ENCODE measurements at regions not wholly inside any gene's neighbourhood (a gene's known extent, or its start where the extent isn't known, plus 50 kb on each side); places are given as distances from the start of the nearest gene placed in this dataset.
A peak's percentile ranks its signal among the peaks of the same experiment; 100 is the strongest.

GRCh38 chr6:121499666-121500065 is 64.2 kb downstream of the GJA1 start:
- no peak for ATAC-seq

- ATAC-seq, result no peak
Observed at GRCh38 chr6:121503589-121503991, 68.1 kb downstream of the GJA1 start.

GRCh38 chr6:121504227-121504626 is 68.8 kb downstream of the GJA1 start:
- peak; percentile 97 for ATAC-seq

- peak; percentile 65 for ATAC-seq
Observed at GRCh38 chr6:121505284-121505683, 69.8 kb downstream of the GJA1 start.

- ATAC-seq, result no peak
Observed at GRCh38 chr6:121506761-121507754, 71.6 kb downstream of the GJA1 start.

- no peak for ATAC-seq
Observed at GRCh38 chr6:121510568-121511177, 75.2 kb downstream of the GJA1 start.

- ATAC-seq, result no peak
Observed at GRCh38 chr6:121515630-121516265, 80.3 kb downstream of the GJA1 start.

GRCh38 chr6:121516331-121516730 is 80.9 kb downstream of the GJA1 start:
- ATAC-seq, result no peak

- no peak for ATAC-seq
Observed at GRCh38 chr6:121520337-121521163, 85.1 kb downstream of the GJA1 start.

- no peak for ATAC-seq
Observed at GRCh38 chr6:121521164-121521555, 85.7 kb downstream of the GJA1 start.

GRCh38 chr6:121522265-121522664 is 86.8 kb downstream of the GJA1 start:
- ATAC-seq, result peak; percentile 89

GRCh38 chr6:121522771-121523386 is 87.4 kb downstream of the GJA1 start:
- no peak for ATAC-seq

- ATAC-seq, result no peak
Observed at GRCh38 chr6:121523628-121524027, 88.2 kb downstream of the GJA1 start.

- no peak for ATAC-seq
Observed at GRCh38 chr6:121526282-121526681, 90.8 kb downstream of the GJA1 start.

GRCh38 chr6:121531658-121532169 is 96.3 kb downstream of the GJA1 start:
- peak; percentile 76 for ATAC-seq

GRCh38 chr6:121533321-121533841 is 97.9 kb downstream of the GJA1 start:
- ATAC-seq, result peak; percentile 92

GRCh38 chr6:121535777-121536176 is 100.3 kb downstream of the GJA1 start:
- ATAC-seq, result no peak

GRCh38 chr6:121536345-121536744 is 100.9 kb downstream of the GJA1 start:
- ATAC-seq, result no peak

- ATAC-seq, result peak; percentile 28
Observed at GRCh38 chr6:121539439-121539838, 104.0 kb downstream of the GJA1 start.

- no peak for ATAC-seq
Observed at GRCh38 chr6:121540210-121540609, 104.8 kb downstream of the GJA1 start.

GRCh38 chr6:121544691-121545090 is 109.2 kb downstream of the GJA1 start:
- no peak for ATAC-seq

GRCh38 chr6:121548131-121548530 is 112.7 kb downstream of the GJA1 start:
- ATAC-seq, result no peak
